SK-N-SH (cell line): ENCODE measurements at regions not wholly inside any gene's neighbourhood (a gene's known extent, or its start where the extent isn't known, plus 50 kb on each side); places are given as distances from the start of the nearest gene placed in this dataset.

Experiments used
- CTCF ChIA-PET: fragments of 300-600, 350-600 bp; formaldehyde crosslinking; extraction: SDS; loops from one replicate; lab custom pipeline; 2021; lab: Yijun Ruan, JAX
- POLR2A ChIA-PET: fragments of 350-600 bp; sonication (Branson Sonifier 250); formaldehyde crosslinking; extraction: SDS; loops from one replicate; lab custom pipeline; 2020; ENCODE audit warnings: antibody characterized with exemption, inconsistent platforms; lab: Yijun Ruan, JAX
- DNase-seq: peaks from one replicate; pipeline ENCODE4 v3.0.0; 2012
- H2AFZ ChIP-seq: fragments of 200-600 bp; sonication (generic); 2 replicates; pipeline ENCODE4 v1.8.1; 2016; ENCODE audit warnings: antibody characterized with exemption, mild to moderate bottlenecking, low read depth
- H3F3A ChIP-seq: fragments of 200-600 bp; sonication (generic); replicated peaks from 2 replicates; pipeline ENCODE3; 2016; ENCODE audit warnings: antibody characterized with exemption, mild to moderate bottlenecking; ENCODE audit not compliant: insufficient read depth
- H3K27ac ChIP-seq, 2 experiments: fragments of 200-500 bp in 1 of 2; fragments of 200-600 bp in 1 of 2; sonication (Bioruptor generic) in 1 of 2; sonication (generic), shearing (Covaris generic) in 1 of 2; 2 replicates each; pipeline versions ENCODE4 v1.5.1 to v1.6.1; 2014 to 2016; ENCODE audit warnings: low read depth in 2 of 2, inconsistent platforms in 1 of 2, low read length in 1 of 2, mild to moderate bottlenecking in 1 of 2, mixed read lengths in 1 of 2
- H3K27me3 ChIP-seq: fragments of 200-600 bp; sonication (generic), shearing (Covaris generic); 2 replicates; pipeline ENCODE4 v1.6.1; 2016; ENCODE audit warnings: mixed run types; ENCODE audit not compliant: insufficient read depth
- H3K36me3 ChIP-seq, 2 experiments: fragments of 200-500 bp in 1 of 2; fragments of 200-600 bp in 1 of 2; sonication (Bioruptor generic) in 1 of 2; sonication (generic) in 1 of 2; replicated peaks in 1 of 2; 2 replicates each; pipeline versions ENCODE3 to v1.5.1; 2014 to 2016; ENCODE audit warnings: low read length in 1 of 2, mild to moderate bottlenecking in 1 of 2; ENCODE audit not compliant: insufficient read depth in 2 of 2, control insufficient read depth in 1 of 2
- H3K4me1 ChIP-seq, 2 experiments: fragments of 200-500 bp in 1 of 2; fragments of 200-600 bp in 1 of 2; sonication (Bioruptor generic) in 1 of 2; sonication (generic), shearing (Covaris generic) in 1 of 2; 2 replicates each; pipeline versions ENCODE4 v1.5.1 to v1.6.1; 2014 to 2016; ENCODE audit warnings: low read depth in 1 of 2, low read length in 1 of 2, mixed run types in 1 of 2; ENCODE audit not compliant: insufficient read depth in 2 of 2, control insufficient read depth in 1 of 2
- H3K4me2 ChIP-seq: fragments of 200-600 bp; sonication (generic), shearing (Covaris generic); 2 replicates; pipeline ENCODE4 v1.6.1; 2017; ENCODE audit warnings: mixed run types
- H3K4me3 ChIP-seq, 2 experiments: fragments of 200-500 bp in 1 of 2; fragments of 200-600 bp in 1 of 2; sonication (Bioruptor generic) in 1 of 2; sonication (generic), shearing (Covaris generic) in 1 of 2; 2 replicates each; pipeline versions ENCODE4 v1.5.1 to v1.8.1; 2014 to 2016; ENCODE audit warnings: low read depth in 2 of 2, inconsistent platforms in 1 of 2, low read length in 1 of 2, mild to moderate bottlenecking in 1 of 2, mixed read lengths in 1 of 2, moderate library complexity in 1 of 2
- H3K79me2 ChIP-seq: fragments of 200-600 bp; sonication (generic); 2 replicates; pipeline ENCODE4 v1.8.1; 2017; ENCODE audit warnings: mild to moderate bottlenecking; ENCODE audit not compliant: insufficient read depth
- H3K9ac ChIP-seq: fragments of 200-600 bp; sonication (generic); 2 replicates; pipeline ENCODE4 v1.6.1; 2017; ENCODE audit warnings: mixed run types
- H3K9me2 ChIP-seq: fragments of 200-600 bp; sonication (generic); 2 replicates; pipeline ENCODE4 v1.6.1; 2017; ENCODE audit warnings: mixed run types
- H3K9me3 ChIP-seq: fragments of 200-600 bp; sonication (generic); 2 replicates; pipeline ENCODE4 v1.6.1; 2017; ENCODE audit warnings: mixed run types, mild to moderate bottlenecking, moderate library complexity
- H4K20me1 ChIP-seq: fragments of 200-600 bp; sonication (generic); 2 replicates; pipeline ENCODE4 v1.6.1; 2017; ENCODE audit warnings: mild to moderate bottlenecking, mixed run types; ENCODE audit not compliant: insufficient read depth
- CHD2 ChIP-seq: fragments of 150-350 bp; IDR thresholded peaks from 2 replicates; pipeline ENCODE4 v1.6.1; 2018; ENCODE audit warnings: low read length; ENCODE audit not compliant: partially characterized antibody
- ELF1 ChIP-seq: IDR thresholded peaks from 2 replicates; pipeline ENCODE4 v1.4.0; 2012
- EP300 ChIP-seq, 2 experiments: IDR thresholded peaks; 2 replicates each; pipeline versions ENCODE4 v1.4.0 to v1.6.1; 2012; ENCODE audit warnings: borderline replicate concordance in 1 of 2, low read depth in 1 of 2, low read length in 1 of 2
- EZH2phosphoT487 ChIP-seq: fragments of 200-600 bp; sonication (generic); IDR thresholded peaks from 2 replicates; pipeline ENCODE4 v1.6.1; 2017; ENCODE audit warnings: low read depth, mixed run types, mild to moderate bottlenecking, antibody characterized with exemption, moderate library complexity, borderline replicate concordance
- FOSL2 ChIP-seq: IDR thresholded peaks from 2 replicates; pipeline ENCODE4 v1.4.0; 2012; ENCODE audit warnings: low read depth, mild to moderate bottlenecking, moderate library complexity, borderline replicate concordance
- GABPA ChIP-seq: IDR thresholded peaks from 2 replicates; pipeline ENCODE4 v1.4.0; 2012; ENCODE audit warnings: low read depth, mild to moderate bottlenecking
- MXI1 ChIP-seq: IDR thresholded peaks from 2 replicates; pipeline ENCODE4 v1.6.1; 2012; ENCODE audit warnings: mild to moderate bottlenecking, low read depth, low read length, improper control_type of control experiment
- NRF1 ChIP-seq: IDR thresholded peaks from 2 replicates; pipeline ENCODE4 v1.6.1; 2012; ENCODE audit warnings: low read depth, mild to moderate bottlenecking, low read length
- POLR2AphosphoS5 ChIP-seq: IDR thresholded peaks from 2 replicates; pipeline ENCODE4 v1.6.1; 2012; ENCODE audit warnings: low read depth, low read length
- RFX5 ChIP-seq: IDR thresholded peaks from 2 replicates; pipeline ENCODE4 v1.6.1; 2012; ENCODE audit warnings: mild to moderate bottlenecking, improper control_type of control experiment, low read length
- RXRA ChIP-seq: IDR thresholded peaks from 2 replicates; pipeline ENCODE4 v1.4.0; 2012; ENCODE audit warnings: low read depth, mild to moderate bottlenecking, borderline replicate concordance
- TEAD4 ChIP-seq: IDR thresholded peaks from 2 replicates; pipeline ENCODE4 v1.4.0; 2012; ENCODE audit warnings: mild to moderate bottlenecking, borderline replicate concordance; ENCODE audit not compliant: insufficient read depth
- WGBS: methylation state at CpG from one replicate; pipeline ENCODE4 v1.1.6; 2017; ENCODE audit warnings: low lambda C conversion rate; 5-methylcytosine and 5-hydroxymethylcytosine counted together
- TF ChIP-seq, protein P1 (sequence below): fragments of 200-600 bp; sonication (generic); IDR thresholded peaks from 2 replicates; pipeline ENCODE4 v1.6.1; 2017; ENCODE audit warnings: antibody characterized with exemption, mild to moderate bottlenecking, moderate library complexity
- TF ChIP-seq, protein P2 (sequence below): IDR thresholded peaks from 2 replicates; pipeline ENCODE4 v1.4.0; 2012; ENCODE audit warnings: low read depth, borderline replicate concordance
- TF ChIP-seq, protein P3 (sequence below): IDR thresholded peaks from 2 replicates; pipeline ENCODE4 v1.4.0; 2012; ENCODE audit warnings: low read depth, borderline replicate concordance
- TF ChIP-seq, protein P4 (sequence below): IDR thresholded peaks from 2 replicates; pipeline ENCODE4 v1.6.1; 2012; ENCODE audit warnings: mild to moderate bottlenecking, low read depth, low read length, moderate library complexity

DNA sequence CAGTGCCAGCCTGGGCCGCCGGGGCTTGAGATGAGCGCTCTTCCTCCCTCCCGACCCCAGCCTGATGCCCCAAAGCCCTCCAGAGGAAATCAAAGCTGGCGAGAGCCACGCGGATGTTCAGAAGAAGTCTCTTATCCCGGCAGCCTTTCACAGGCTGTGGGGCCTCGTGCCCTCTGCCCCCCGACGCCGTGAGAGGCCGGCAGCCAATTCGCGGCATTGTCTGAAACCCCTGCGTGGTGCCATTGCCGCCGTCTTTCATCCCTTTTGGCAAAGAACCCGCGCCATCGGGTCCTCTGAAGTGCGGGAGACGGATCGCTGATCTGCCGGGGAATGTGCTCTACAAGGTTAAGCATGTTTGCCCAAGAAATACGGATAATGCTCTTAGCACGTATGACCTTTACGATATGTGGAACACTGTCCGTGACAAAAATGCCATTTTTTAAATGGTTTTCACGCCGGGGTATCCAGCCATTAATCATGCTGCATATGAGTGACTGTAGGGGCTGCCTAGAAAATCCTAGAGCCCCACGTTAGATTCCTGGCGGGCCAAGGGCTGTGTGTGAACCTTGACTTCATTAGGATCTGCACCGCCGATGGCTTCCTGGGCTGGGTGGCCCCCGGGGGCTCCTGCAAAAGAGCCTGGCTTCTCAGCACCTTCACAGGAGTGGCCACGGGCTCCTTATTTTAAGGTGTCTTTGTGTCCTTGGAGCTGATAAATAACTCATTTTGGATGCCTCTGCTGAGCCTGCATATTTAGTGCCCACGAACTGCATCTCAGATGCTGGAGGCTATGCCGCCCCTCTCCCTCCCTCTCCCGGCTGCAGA, 165.1 kb upstream of the TNRC6C start:
- peak; percentile 13 for DNase-seq
- Histone ChIP-seq H3K36me3 (no peaks in the 10 kb centered on the region), H3K9ac (no peak overlapping the region), H2AFZ (no peak overlapping the region), H3F3A (no peaks in the 10 kb centered on the region), H3K27me3 (no peaks in the 10 kb centered on the region), H3K4me3 (no peak overlapping the region), H3K27ac (no peak overlapping the region)
- 86% methylated on average over 37 of the region's 40 CpGs for WGBS
- POLR2A ChIA-PET: interaction anchor here (0.6 kb wide), 1 partner anchor 9 kb away, joined by 3 read pairs; no protein-coding TSS in a partner anchor
- TF ChIP-seq TEAD4 (no peak), EZH2phosphoT487 (no peak), MXI1 (no peak), RFX5 (no peak), GABPA (no peak), FOSL2 (no peak), CHD2 (no peak), POLR2AphosphoS5 (no peak), ELF1 (no peak), RXRA (no peak), EP300 (IDR thresholded peaks at IDR 0.05; ENCODE audit: borderline replicate concordance in 1 of 2, low read depth in 1 of 2, low read length in 1 of 2) (no peak), NRF1 (no peak)
- TF ChIP-seq, protein P1, sequence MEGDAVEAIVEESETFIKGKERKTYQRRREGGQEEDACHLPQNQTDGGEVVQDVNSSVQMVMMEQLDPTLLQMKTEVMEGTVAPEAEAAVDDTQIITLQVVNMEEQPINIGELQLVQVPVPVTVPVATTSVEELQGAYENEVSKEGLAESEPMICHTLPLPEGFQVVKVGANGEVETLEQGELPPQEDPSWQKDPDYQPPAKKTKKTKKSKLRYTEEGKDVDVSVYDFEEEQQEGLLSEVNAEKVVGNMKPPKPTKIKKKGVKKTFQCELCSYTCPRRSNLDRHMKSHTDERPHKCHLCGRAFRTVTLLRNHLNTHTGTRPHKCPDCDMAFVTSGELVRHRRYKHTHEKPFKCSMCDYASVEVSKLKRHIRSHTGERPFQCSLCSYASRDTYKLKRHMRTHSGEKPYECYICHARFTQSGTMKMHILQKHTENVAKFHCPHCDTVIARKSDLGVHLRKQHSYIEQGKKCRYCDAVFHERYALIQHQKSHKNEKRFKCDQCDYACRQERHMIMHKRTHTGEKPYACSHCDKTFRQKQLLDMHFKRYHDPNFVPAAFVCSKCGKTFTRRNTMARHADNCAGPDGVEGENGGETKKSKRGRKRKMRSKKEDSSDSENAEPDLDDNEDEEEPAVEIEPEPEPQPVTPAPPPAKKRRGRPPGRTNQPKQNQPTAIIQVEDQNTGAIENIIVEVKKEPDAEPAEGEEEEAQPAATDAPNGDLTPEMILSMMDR: no peak
- TF ChIP-seq, protein P2, sequence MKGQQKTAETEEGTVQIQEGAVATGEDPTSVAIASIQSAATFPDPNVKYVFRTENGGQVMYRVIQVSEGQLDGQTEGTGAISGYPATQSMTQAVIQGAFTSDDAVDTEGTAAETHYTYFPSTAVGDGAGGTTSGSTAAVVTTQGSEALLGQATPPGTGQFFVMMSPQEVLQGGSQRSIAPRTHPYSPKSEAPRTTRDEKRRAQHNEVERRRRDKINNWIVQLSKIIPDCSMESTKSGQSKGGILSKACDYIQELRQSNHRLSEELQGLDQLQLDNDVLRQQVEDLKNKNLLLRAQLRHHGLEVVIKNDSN: no peak
- TF ChIP-seq, protein P3, sequence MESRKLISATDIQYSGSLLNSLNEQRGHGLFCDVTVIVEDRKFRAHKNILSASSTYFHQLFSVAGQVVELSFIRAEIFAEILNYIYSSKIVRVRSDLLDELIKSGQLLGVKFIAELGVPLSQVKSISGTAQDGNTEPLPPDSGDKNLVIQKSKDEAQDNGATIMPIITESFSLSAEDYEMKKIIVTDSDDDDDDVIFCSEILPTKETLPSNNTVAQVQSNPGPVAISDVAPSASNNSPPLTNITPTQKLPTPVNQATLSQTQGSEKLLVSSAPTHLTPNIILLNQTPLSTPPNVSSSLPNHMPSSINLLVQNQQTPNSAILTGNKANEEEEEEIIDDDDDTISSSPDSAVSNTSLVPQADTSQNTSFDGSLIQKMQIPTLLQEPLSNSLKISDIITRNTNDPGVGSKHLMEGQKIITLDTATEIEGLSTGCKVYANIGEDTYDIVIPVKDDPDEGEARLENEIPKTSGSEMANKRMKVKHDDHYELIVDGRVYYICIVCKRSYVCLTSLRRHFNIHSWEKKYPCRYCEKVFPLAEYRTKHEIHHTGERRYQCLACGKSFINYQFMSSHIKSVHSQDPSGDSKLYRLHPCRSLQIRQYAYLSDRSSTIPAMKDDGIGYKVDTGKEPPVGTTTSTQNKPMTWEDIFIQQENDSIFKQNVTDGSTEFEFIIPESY: no peak
- TF ChIP-seq, protein P4, sequence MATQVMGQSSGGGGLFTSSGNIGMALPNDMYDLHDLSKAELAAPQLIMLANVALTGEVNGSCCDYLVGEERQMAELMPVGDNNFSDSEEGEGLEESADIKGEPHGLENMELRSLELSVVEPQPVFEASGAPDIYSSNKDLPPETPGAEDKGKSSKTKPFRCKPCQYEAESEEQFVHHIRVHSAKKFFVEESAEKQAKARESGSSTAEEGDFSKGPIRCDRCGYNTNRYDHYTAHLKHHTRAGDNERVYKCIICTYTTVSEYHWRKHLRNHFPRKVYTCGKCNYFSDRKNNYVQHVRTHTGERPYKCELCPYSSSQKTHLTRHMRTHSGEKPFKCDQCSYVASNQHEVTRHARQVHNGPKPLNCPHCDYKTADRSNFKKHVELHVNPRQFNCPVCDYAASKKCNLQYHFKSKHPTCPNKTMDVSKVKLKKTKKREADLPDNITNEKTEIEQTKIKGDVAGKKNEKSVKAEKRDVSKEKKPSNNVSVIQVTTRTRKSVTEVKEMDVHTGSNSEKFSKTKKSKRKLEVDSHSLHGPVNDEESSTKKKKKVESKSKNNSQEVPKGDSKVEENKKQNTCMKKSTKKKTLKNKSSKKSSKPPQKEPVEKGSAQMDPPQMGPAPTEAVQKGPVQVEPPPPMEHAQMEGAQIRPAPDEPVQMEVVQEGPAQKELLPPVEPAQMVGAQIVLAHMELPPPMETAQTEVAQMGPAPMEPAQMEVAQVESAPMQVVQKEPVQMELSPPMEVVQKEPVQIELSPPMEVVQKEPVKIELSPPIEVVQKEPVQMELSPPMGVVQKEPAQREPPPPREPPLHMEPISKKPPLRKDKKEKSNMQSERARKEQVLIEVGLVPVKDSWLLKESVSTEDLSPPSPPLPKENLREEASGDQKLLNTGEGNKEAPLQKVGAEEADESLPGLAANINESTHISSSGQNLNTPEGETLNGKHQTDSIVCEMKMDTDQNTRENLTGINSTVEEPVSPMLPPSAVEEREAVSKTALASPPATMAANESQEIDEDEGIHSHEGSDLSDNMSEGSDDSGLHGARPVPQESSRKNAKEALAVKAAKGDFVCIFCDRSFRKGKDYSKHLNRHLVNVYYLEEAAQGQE: no peak
- TF ChIP-seq, all 33 proteins: peak for 0
- H3K4me1 ChIP-seq: peaks cover 0 to 24% of the 10 kb centered on the region in 2 experiments; a peak in 1 of 4 replicates
- H3K4me2 ChIP-seq: no peak overlapping the region
- CTCF ChIA-PET: interaction anchor here (1.0 to 1.6 kb wide), 3 partner anchors 22 to 251 kb away, joined by 4 to 6 read pairs (median 4); no protein-coding TSS in a partner anchor
- H3K9me2 ChIP-seq: no peaks in the 10 kb centered on the region
- no peaks in the 10 kb centered on the region for H3K79me2 ChIP-seq
- no peaks in the 10 kb centered on the region for H4K20me1 ChIP-seq
- no peaks in the 10 kb centered on the region for H3K9me3 ChIP-seq
